K562 (cell line): ENCODE measurements at regions not wholly inside any gene's neighbourhood (a gene's known extent, or its start where the extent isn't known, plus 50 kb on each side); places are given as distances from the start of the nearest gene placed in this dataset.

Experiments used
- ATAC-seq: fragments of 200-7000 bp; cut with Tn5 transposase; 3 replicates; pipeline ENCODE4 v1.9.1; 2020; ENCODE audit warnings: moderate library complexity
- BruUV-seq: library from RNA; stranded (reverse); fragments of 400-500 nt; replicated peaks from 2 replicates; lab custom pipeline; 2021; lab: Mats Ljungman, UMichigan
- CTCF ChIA-PET: fragments of 300-600 bp; formaldehyde crosslinking; extraction: SDS; loops from one replicate; lab custom pipeline; 2021; ENCODE audit warnings: low intra/inter-chr PET ratio; lab: Yijun Ruan, JAX
- POLR2A ChIA-PET: fragments of 300-600, 350-650 bp; sonication (Branson Sonifier 250); formaldehyde crosslinking; extraction: SDS; loops from one replicate; lab custom pipeline; 2021; ENCODE audit warnings: antibody characterized with exemption, inconsistent platforms; lab: Yijun Ruan, JAX
- DNase-seq, 4 experiments: peaks; one replicate each; pipeline versions ENCODE4 v3.0.0 to v3.0.0-alpha.2; 2011 to 2018; ENCODE audit warnings: low spot score in 3 of 4, mixed read lengths in 3 of 4; ENCODE audit errors: extremely low read depth in 1 of 4
- FAIRE-seq: peaks from 2 replicates; lab custom pipeline; 2011; peaks lifted over from hg19 to GRCh38; lab: Jason Lieb, UNC
- H2AFZ ChIP-seq: 2 replicates; pipeline ENCODE4 v1.6.0; 2011; ENCODE audit warnings: low read depth, low read length, control low read depth, inconsistent platforms
- H3K27ac ChIP-seq: fragments of 200-600 bp; 3 replicates; pipeline ENCODE4 v1.8.0; 2011; ENCODE audit warnings: low read depth, mild to moderate bottlenecking, control low read depth, inconsistent platforms, low read length, moderate library complexity, mixed read lengths; ENCODE audit errors: extremely low read depth
- H3K27me3 ChIP-seq, 2 experiments: fragments of 300-600 bp in 1 of 2; 2 replicates in 1 of 2; 3 replicates in 1 of 2; pipeline versions ENCODE4 v1.6.0 to v1.8.0; 2011; ENCODE audit warnings: inconsistent platforms in 2 of 2, low read length in 2 of 2, mild to moderate bottlenecking in 1 of 2, mixed read lengths in 1 of 2, moderate library complexity in 1 of 2; ENCODE audit not compliant: control insufficient read depth in 2 of 2, insufficient read depth in 2 of 2
- H3K36me3 ChIP-seq: fragments of 300-600 bp; 3 replicates; pipeline ENCODE4 v1.8.0; 2011; ENCODE audit warnings: mild to moderate bottlenecking, low read length, inconsistent platforms; ENCODE audit not compliant: control insufficient read depth, insufficient read depth
- H3K4me1 ChIP-seq, 2 experiments: fragments of 200-600 bp in 1 of 2; replicated peaks in 1 of 2; 2 replicates in 1 of 2; 3 replicates in 1 of 2; pipeline versions ENCODE4 v1.5.1 to v1.8.0; 2011; ENCODE audit warnings: inconsistent platforms in 2 of 2, low read length in 2 of 2, mild to moderate bottlenecking in 1 of 2, mixed read lengths in 1 of 2, moderate library complexity in 1 of 2; ENCODE audit not compliant: control insufficient read depth in 2 of 2, insufficient read depth in 2 of 2
- H3K4me2 ChIP-seq: 2 replicates; pipeline ENCODE4 v1.6.1; 2011; ENCODE audit warnings: low read length, control low read depth, inconsistent platforms, mixed read lengths; ENCODE audit not compliant: insufficient read depth
- H3K4me3 ChIP-seq: fragments of 200-600 bp; sonication (generic), shearing (Covaris generic); 2 replicates; pipeline ENCODE4 v1.5.1; 2016; ENCODE audit warnings: control low read depth, inconsistent platforms
- H3K79me2 ChIP-seq: fragments of 200-600 bp; 3 replicates; pipeline ENCODE4 v1.8.0; 2011; ENCODE audit warnings: low read length, inconsistent platforms; ENCODE audit not compliant: control insufficient read depth, insufficient read depth
- H3K9ac ChIP-seq, 2 experiments: 2 replicates each; pipeline versions ENCODE4 v1.6.0 to v1.6.1; 2011; ENCODE audit warnings: low read depth in 2 of 2, low read length in 2 of 2, control low read depth in 1 of 2, inconsistent platforms in 1 of 2, mild to moderate bottlenecking in 1 of 2, mixed read lengths in 1 of 2; ENCODE audit not compliant: insufficient read depth in 1 of 2
- H3K9me1 ChIP-seq: one replicate; pipeline ENCODE4 v1.6.0; 2011; ENCODE audit warnings: inconsistent platforms, mild to moderate bottlenecking, low read length, moderate library complexity; ENCODE audit not compliant: control insufficient read depth, insufficient read depth
- H3K9me3 ChIP-seq: replicated peaks from 2 replicates; pipeline ENCODE4 v1.5.1; 2011; ENCODE audit warnings: low read depth, low read length, inconsistent platforms; ENCODE audit not compliant: control insufficient read depth, insufficient read depth
- H4K20me1 ChIP-seq: replicated peaks from 2 replicates; pipeline ENCODE4 v1.6.1; 2011; ENCODE audit warnings: low read length, inconsistent platforms, mixed read lengths; ENCODE audit not compliant: control insufficient read depth, insufficient read depth
- CEBPG ChIP-seq, 3 experiments: fragments of 200-800 bp in 1 of 3; sonication (Bioruptor generic) in 1 of 3; sonication (generic) in 1 of 3; formaldehyde crosslinking in 1 of 3; IDR thresholded peaks in 2 of 3; conservative IDR thresholded peaks in 1 of 3; 2 replicates each; pipeline versions ENCODE4 v1.6.1 to v1.8.0; 2016 to 2022; ENCODE audit warnings: missing compliant biosample characterization in 2 of 3, missing genetic modification characterization in 2 of 3, mild to moderate bottlenecking in 1 of 3, missing genetic modification reagents in 1 of 3
- CHD2 ChIP-seq: IDR thresholded peaks from 2 replicates; pipeline ENCODE4 v1.6.1; 2011; ENCODE audit warnings: low read depth, low read length
- HINFP ChIP-seq: fragments of 450-650 bp; conservative IDR thresholded peaks from 2 replicates; pipeline ENCODE4 v1.6.1; 2016; ENCODE audit warnings: missing genetic modification characterization, low read depth, mild to moderate bottlenecking, control low read depth, missing compliant biosample characterization
- IRF2 ChIP-seq: sonication (generic); formaldehyde crosslinking; IDR thresholded peaks from 2 replicates; pipeline ENCODE4 v1.8.1; 2022; ENCODE audit warnings: mild to moderate bottlenecking, missing genetic modification reagents
- MEF2A ChIP-seq: IDR thresholded peaks from 2 replicates; pipeline ENCODE4 v1.6.1; 2011; ENCODE audit warnings: low read depth, mild to moderate bottlenecking, low read length, moderate library complexity; ENCODE audit not compliant: control insufficient read depth
- POLR2G ChIP-seq: fragments of 200-400 bp; formaldehyde crosslinking; IDR thresholded peaks from 2 replicates; pipeline ENCODE4 v1.6.1; 2017; ENCODE audit warnings: low read depth, mild to moderate bottlenecking, antibody characterized with exemption, low read length, moderate library complexity
- PTTG1 ChIP-seq: fragments of 450-650 bp; IDR thresholded peaks from 2 replicates; pipeline ENCODE4 v1.6.1; 2016; ENCODE audit warnings: low read depth, mild to moderate bottlenecking, missing genetic modification characterization, missing compliant biosample characterization
- TAL1 ChIP-seq: fragments of 450-650 bp; IDR thresholded peaks from 2 replicates; pipeline ENCODE4 v1.6.1; 2016; ENCODE audit warnings: mild to moderate bottlenecking
- ZKSCAN1 ChIP-seq: fragments of 150-350 bp; IDR thresholded peaks from 2 replicates; pipeline ENCODE4 v1.6.1; 2016; ENCODE audit warnings: low read depth, low read length
- ZNF592 ChIP-seq: fragments of 450-650 bp; IDR thresholded peaks from 2 replicates; pipeline ENCODE4 v1.6.1; 2017; ENCODE audit warnings: antibody characterized with exemption, mild to moderate bottlenecking
- WGBS: fragments of 100-300 bp; shearing (Covaris generic); methylation state at CpG from one replicate; pipeline ENCODE4 v1.1.6; 2016; ENCODE audit warnings: low coverage, mixed read lengths; ENCODE audit not compliant: insufficient coverage; ENCODE audit errors: missing lambda C conversion rate; 5-methylcytosine and 5-hydroxymethylcytosine counted together
- in situ Hi-C: fragments of 300-500 bp; cut with MboI; formaldehyde crosslinking; loops from 4 replicates; pipeline ENCODE4 v1.15.0; 2018; ENCODE audit warnings: inconsistent platforms, mixed read lengths
- intact Hi-C: fragments of 100-400 bp; cut with micrococcal nuclease; formaldehyde crosslinking; loops from 2 replicates; pipeline ENCODE4 v1.14.2; 2022

DNA sequence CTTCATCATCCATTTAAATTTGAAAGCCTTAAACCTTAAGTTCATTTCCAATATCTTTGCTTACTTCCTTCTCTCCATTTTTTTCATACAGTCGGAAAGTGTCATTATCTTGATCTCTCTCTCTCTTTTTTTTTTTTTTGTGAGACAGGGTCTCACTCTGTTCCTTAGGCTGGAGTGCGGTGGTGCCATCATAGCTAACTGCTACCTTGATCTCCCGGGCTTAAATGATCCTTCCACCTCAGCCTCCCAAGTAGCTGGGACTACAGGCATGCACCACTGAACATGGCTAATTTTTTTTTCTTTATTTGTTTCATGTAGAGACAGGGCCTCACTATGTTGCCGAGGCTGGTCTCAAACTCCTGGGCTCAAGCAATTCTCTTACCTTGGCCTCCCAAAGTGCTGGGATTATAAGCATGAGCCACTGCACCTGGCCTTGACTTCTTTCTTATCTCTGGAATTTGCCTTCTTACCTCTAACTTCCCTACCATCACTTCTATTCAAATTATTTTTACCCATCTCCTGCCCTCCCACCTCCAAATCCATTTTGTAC lies 222.2 kb downstream of the MYCN start (continued):
- TF ChIP-seq HINFP (tag) (no peak), IRF2 (CRISPR knock-in tag) (no peak)

- ATAC-seq (no peak), FAIRE-seq (no peak), DNase-seq (no peak)
- H3K36me3 ChIP-seq, result no peaks in the 10 kb centered on the region
- no peaks in the 10 kb centered on the region; the same call in 1 of the 2 replicates for H4K20me1 ChIP-seq
- peaks cover 3 to 14% of the 10 kb centered on the region in 2 experiments; a peak in 3 of 5 replicates for H3K27me3 ChIP-seq
- no peaks in the 10 kb centered on the region for H3K9me3 ChIP-seq
- H2AFZ ChIP-seq, result no peak overlapping the region
- 0% methylated on average over 5 of the region's 5 CpGs for WGBS
- in situ Hi-C loops (no loop called here), intact Hi-C loops (no loop called here)
- H3K4me2 ChIP-seq, result no peak overlapping the region
- no TSS peak for BruUV-seq
- H3K79me2 ChIP-seq, result no peaks in the 10 kb centered on the region
- ChIA-PET POLR2A (no interaction called here), CTCF (no interaction called here)
- TF ChIP-seq ZNF592 (no peak), CHD2 (no peak), ZKSCAN1 (no peak), MEF2A (no peak), CEBPG (CRISPR knock-in tag; IDR thresholded peaks at IDR 0.05) (no peak), CEBPG (tag; conservative IDR thresholded peaks at IDR 0.05 in 1 of 2, IDR thresholded peaks at IDR 0.05 in 1 of 2) (no peak), TAL1 (no peak), POLR2G (no peak), PTTG1 (tag) (no peak)
- no peaks in the 10 kb centered on the region for H3K4me1 ChIP-seq
- no peaks in the 10 kb centered on the region for H3K9me1 ChIP-seq
- no peak overlapping the region for H3K27ac ChIP-seq
- H3K9ac ChIP-seq, result no peak overlapping the region
- no peak overlapping the region for H3K4me3 ChIP-seq
Measured at GRCh38 chr2:16161768-16162490, 221.6 kb downstream of the MYCN start.
